Effector memory CD4-positive, alpha-beta T cell (primary cell): ENCODE measurements at regions not wholly inside any gene's neighbourhood (a gene's known extent, or its start where the extent isn't known, plus 50 kb on each side); places are given as distances from the start of the nearest gene placed in this dataset.

Experiments
- DNase-seq, 3 donors: peaks; one replicate each; pipeline ENCODE4 v3.0.0-alpha.2; 2020
- H3K27ac ChIP-seq: 2 replicates; pipeline ENCODE4 v1.7.0; 2013; ENCODE audit warnings: mild to moderate bottlenecking, low read length, moderate library complexity; ENCODE audit not compliant: insufficient read depth, poor library complexity, severe bottlenecking
- H3K27me3 ChIP-seq: replicated peaks from 2 replicates; pipeline ENCODE4 v1.7.0; 2013; ENCODE audit warnings: mild to moderate bottlenecking, low read length; ENCODE audit not compliant: insufficient read depth, control insufficient read depth, poor library complexity, severe bottlenecking
- H3K36me3 ChIP-seq: 2 replicates; pipeline ENCODE4 v1.7.0; 2013; ENCODE audit warnings: mild to moderate bottlenecking, low read length, moderate library complexity; ENCODE audit not compliant: control insufficient read depth, insufficient read depth
- H3K4me1 ChIP-seq: 2 replicates; pipeline ENCODE4 v1.7.0; 2013; ENCODE audit warnings: low read length, mild to moderate bottlenecking; ENCODE audit not compliant: control insufficient read depth, insufficient read depth, poor library complexity, severe bottlenecking
- H3K4me3 ChIP-seq: 2 replicates; pipeline ENCODE4 v1.7.0; 2013; ENCODE audit warnings: low read length, low read depth, mild to moderate bottlenecking; ENCODE audit not compliant: insufficient read depth, poor library complexity, severe bottlenecking
- H3K9me3 ChIP-seq: 2 replicates; pipeline ENCODE4 v1.7.0; 2013; ENCODE audit warnings: mild to moderate bottlenecking, low read length, moderate library complexity; ENCODE audit not compliant: control insufficient read depth

DNA sequence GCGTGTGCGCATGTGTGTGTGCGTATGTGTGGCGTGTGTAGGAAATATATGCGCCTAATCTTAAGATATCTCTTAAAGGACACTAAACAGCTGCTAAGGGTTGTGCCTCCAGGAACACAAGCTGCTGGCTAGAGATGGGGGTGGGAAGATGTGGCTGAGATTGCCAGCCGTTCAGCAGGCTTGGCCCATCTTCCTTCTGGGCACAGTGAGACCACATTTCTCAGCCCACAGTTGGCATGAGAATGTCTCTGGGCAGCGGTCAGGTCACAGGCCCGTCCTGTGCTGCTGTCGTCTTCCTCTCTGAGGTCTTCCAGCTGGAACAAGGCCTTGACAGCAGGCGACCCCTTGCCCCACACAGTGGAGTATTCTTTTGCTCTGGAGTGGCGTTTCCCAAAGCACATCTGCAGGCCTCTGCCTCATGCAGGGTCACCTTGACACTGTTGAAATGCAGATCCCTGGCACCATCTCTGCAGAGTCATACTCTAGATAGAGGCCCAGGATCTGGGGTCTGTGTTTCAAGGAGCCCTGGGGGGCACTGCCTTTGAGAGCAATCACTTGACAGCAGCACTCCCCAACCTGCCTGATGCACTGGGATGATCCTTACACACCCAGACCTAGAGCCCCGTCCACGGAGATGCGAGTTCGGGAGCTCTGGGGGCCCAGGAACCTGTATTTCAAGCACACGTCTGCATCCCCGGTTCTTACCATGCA, 335.5 kb upstream of the SFSWAP start:
- no peak for DNase-seq
- no peak overlapping the region for H3K27ac ChIP-seq
- H3K4me3 ChIP-seq, result no peak overlapping the region
- no peaks in the 10 kb centered on the region for H3K4me1 ChIP-seq
- no peaks in the 10 kb centered on the region for H3K27me3 ChIP-seq
- H3K36me3 ChIP-seq, result no peaks in the 10 kb centered on the region
- no peaks in the 10 kb centered on the region for H3K9me3 ChIP-seq

- Histone ChIP-seq H3K4me3 (no peak overlapping the region), H3K27me3 (no peaks in the 10 kb centered on the region), H3K36me3 (no peaks in the 10 kb centered on the region), H3K9me3 (no peaks in the 10 kb centered on the region), H3K27ac (no peak overlapping the region), H3K4me1 (no peaks in the 10 kb centered on the region)
- no peak for DNase-seq
Observed at GRCh38 chr12:131375972-131376345, 334.9 kb upstream of the SFSWAP start.

GRCh38 chr12:131378176-131378842, 332.6 kb upstream of the SFSWAP start:
- Histone ChIP-seq H3K4me3 (no peak overlapping the region), H3K9me3 (no peaks in the 10 kb centered on the region), H3K36me3 (no peaks in the 10 kb centered on the region), H3K27ac (no peak overlapping the region), H3K4me1 (no peaks in the 10 kb centered on the region), H3K27me3 (no peaks in the 10 kb centered on the region)
- DNase-seq, result no peak

DNA sequence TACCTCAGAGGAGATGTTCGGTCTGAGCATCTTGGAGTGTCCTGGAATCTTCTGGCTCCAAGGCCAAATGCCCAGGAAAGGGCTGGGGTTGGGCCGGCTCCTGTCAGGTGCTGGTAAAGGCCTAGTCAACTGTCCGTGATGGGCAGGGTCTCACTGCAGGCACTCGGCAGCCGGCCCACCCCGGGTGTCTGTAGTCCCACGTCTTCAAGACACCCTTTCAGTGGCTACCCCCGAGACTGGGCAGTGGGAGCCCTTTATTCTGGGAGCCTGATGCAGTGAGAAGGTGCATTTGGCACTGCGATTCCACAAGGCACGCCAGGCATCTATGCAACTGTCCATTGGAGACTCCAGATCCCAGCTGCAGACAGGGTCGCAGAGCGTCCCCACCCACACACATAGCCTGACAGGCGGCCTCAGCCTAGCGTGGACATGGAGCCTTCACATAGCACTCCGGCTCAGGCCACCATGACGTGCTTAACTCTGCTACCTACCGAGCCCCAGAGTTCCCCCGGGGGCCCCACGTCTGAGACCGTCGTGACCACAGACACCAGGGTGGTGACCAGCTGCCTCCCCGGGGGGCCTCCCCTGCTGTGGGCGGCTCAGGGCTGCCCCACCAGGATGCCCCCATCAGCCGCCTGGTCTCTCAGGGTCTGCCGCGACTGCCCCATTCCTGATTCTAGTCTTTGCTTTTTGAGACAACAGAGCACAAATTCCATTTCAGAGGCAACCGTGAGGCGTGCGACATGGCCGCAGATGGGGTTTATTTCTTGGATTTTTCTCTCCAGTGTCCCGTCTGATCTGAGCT, 331.8 kb upstream of the SFSWAP start:
- no peak for DNase-seq
- Histone ChIP-seq H3K9me3 (no peaks in the 10 kb centered on the region), H3K36me3 (no peaks in the 10 kb centered on the region), H3K27me3 (no peaks in the 10 kb centered on the region), H3K4me3 (no peak overlapping the region), H3K27ac (no peak overlapping the region), H3K4me1 (no peaks in the 10 kb centered on the region)

- DNase-seq, result no peak
- Histone ChIP-seq H3K4me3 (no peak overlapping the region), H3K4me1 (no peaks in the 10 kb centered on the region), H3K9me3 (no peaks in the 10 kb centered on the region), H3K36me3 (no peaks in the 10 kb centered on the region), H3K27ac (no peak overlapping the region), H3K27me3 (no peaks in the 10 kb centered on the region)
Observed at GRCh38 chr12:131379738-131380137, 331.2 kb upstream of the SFSWAP start.

GRCh38 chr12:131380220-131380964, 330.5 kb upstream of the SFSWAP start:
- DNase-seq, result no peak
- H3K4me3 ChIP-seq, result no peak overlapping the region
- H3K27me3 ChIP-seq, result no peaks in the 10 kb centered on the region
- no peak overlapping the region for H3K27ac ChIP-seq
- H3K9me3 ChIP-seq, result no peaks in the 10 kb centered on the region
- no peaks in the 10 kb centered on the region for H3K4me1 ChIP-seq
- no peaks in the 10 kb centered on the region for H3K36me3 ChIP-seq

DNA sequence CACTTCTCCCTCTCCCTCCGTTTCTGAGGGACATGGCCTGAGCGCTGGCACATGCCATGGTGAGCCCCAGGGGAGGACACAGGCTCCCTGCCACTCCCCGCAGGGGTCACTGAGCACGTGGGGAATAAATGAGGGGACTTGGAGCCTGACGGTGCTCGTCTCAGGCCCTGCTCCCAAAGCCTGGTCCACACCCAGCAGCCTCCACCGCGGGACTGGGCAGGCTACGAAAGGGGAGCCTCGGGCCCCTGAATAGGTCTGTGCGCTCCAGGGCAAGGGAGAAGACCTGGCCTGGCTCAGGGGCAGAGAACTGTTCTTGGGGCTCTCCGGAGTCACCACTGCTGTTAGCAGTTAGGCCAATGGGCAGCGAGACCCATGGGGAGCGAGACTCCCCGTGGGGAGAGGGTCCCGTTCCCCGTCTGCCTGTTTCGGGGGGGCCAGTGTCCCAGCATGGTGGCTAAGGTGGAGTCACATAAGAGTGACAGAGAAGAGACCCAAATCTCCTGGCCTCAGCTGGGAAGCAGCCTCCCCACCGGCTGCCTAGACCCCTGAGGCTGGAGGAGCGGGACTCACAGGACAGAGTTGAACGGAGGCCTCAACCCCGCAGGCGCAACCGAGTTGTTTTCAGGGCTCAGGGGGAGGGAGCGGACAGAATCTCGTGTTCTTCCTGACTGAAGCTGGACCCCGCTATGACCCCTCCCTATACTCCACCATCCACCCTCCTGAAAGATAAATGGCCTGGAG, 329.8 kb upstream of the SFSWAP start:
- no peaks in the 10 kb centered on the region for H3K4me1 ChIP-seq
- H3K9me3 ChIP-seq, result no peaks in the 10 kb centered on the region
- DNase-seq, result no peak
- H3K27ac ChIP-seq, result no peak overlapping the region
- H3K36me3 ChIP-seq, result no peaks in the 10 kb centered on the region
- H3K27me3 ChIP-seq, result no peaks in the 10 kb centered on the region
- H3K4me3 ChIP-seq, result no peak overlapping the region

DNA sequence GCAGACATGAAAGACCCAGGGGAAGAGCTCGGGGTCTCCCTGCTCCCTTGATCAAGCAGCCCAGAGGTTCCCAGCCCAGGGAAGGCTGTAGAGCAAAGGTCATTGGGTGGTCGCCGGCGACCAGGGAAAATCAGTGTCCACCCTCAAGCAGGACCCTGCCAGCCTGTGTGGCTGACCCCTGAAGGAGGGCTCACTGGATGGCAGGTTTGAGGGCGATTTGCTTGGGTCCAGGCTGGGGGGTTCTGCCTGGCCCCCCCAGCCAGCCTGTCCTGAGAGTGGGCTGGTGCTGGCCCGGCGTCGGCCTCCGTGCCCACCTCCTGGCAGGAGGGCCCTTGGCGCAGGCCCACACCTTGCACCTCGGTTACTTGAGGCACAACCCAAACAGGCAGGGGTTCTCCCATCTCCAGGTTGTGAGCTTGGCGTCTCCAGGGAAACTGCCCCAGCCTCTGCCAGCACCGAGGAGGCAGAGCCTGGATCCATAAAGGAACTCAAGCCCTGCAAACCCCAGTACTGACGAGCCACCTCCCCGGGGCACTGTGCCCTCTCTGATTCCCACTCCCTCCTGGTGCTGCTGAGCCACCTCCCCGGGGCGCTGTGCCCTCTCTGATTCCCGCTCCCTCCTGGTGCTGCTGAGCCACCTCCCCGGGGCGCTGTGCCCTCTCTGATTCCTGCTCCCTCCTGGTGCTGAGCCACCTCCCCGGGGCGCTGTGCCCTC, 329.0 kb upstream of the SFSWAP start:
- Histone ChIP-seq H3K9me3 (no peaks in the 10 kb centered on the region), H3K27ac (no peak overlapping the region), H3K36me3 (no peaks in the 10 kb centered on the region), H3K27me3 (no peaks in the 10 kb centered on the region), H3K4me3 (no peak overlapping the region), H3K4me1 (no peaks in the 10 kb centered on the region)
- DNase-seq, result no peak

DNA sequence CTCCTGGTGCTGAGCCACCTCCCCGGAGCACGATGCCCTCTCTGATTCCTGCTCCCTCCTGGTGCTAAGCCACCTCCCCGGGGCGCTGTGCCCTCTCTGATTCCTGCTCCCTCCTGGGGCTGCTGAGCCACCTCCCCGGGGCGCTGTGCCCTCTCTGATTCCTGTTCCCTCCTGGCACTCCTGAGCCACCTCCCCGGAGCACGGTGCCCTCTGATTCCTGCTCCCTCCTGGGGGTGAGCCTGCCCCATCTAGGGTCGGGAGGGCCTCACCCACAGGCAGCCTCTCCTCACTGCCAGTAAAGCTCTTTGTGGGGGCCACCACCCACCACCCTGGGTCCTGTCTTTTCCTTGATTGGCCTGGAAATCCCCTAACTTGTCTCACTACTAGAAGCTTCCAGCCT, 327.6 kb upstream of the SFSWAP start:
- no peak overlapping the region for H3K4me3 ChIP-seq
- no peaks in the 10 kb centered on the region for H3K27me3 ChIP-seq
- no peaks in the 10 kb centered on the region for H3K4me1 ChIP-seq
- no peaks in the 10 kb centered on the region for H3K9me3 ChIP-seq
- H3K36me3 ChIP-seq, result no peaks in the 10 kb centered on the region
- no peak for DNase-seq
- no peak overlapping the region for H3K27ac ChIP-seq
